Fibroblast of skin of right quadriceps (primary cell): ENCODE measurements at regions not wholly inside any gene's neighbourhood (a gene's known extent, or its start where the extent isn't known, plus 50 kb on each side); places are given as distances from the start of the nearest gene placed in this dataset.

ENCODE experiments used
- DNase-seq: peaks from one replicate; pipeline ENCODE4 v3.0.0-alpha.2; 2013

GRCh38 chr13:62997038-62997599, 1581.5 kb upstream of the PCDH20 start:
- no peak for DNase-seq

- no peak for DNase-seq
Measured at GRCh38 chr13:62973804-62974203, 1558.2 kb upstream of the PCDH20 start.

- no peak for DNase-seq
Measured at GRCh38 chr13:62964522-62964921, 1548.9 kb upstream of the PCDH20 start.

- DNase-seq: no peak
Measured at GRCh38 chr13:62960723-62961122, 1545.1 kb upstream of the PCDH20 start.

- DNase-seq: no peak
Measured at GRCh38 chr13:62933809-62934208, 1518.2 kb upstream of the PCDH20 start.

GRCh38 chr13:62932256-62932883, 1516.7 kb upstream of the PCDH20 start:
- DNase-seq: peak; percentile 47

GRCh38 chr13:62931853-62932252, 1516.2 kb upstream of the PCDH20 start:
- peak; percentile 79 for DNase-seq

GRCh38 chr13:62924395-62924794, 1508.7 kb upstream of the PCDH20 start:
- DNase-seq: no peak

GRCh38 chr13:62920159-62920558, 1504.5 kb upstream of the PCDH20 start:
- peak; percentile 35 for DNase-seq

GRCh38 chr13:62919491-62919890, 1503.8 kb upstream of the PCDH20 start:
- DNase-seq: no peak

- no peak for DNase-seq
Measured at GRCh38 chr13:62910541-62911060, 1495.0 kb upstream of the PCDH20 start.

- peak; percentile 2 for DNase-seq
Measured at GRCh38 chr13:62908321-62908720, 1492.7 kb upstream of the PCDH20 start.

GRCh38 chr13:62906896-62907295, 1491.2 kb upstream of the PCDH20 start:
- no peak for DNase-seq

- DNase-seq: no peak
Measured at GRCh38 chr13:62906469-62906868, 1490.8 kb upstream of the PCDH20 start.

- DNase-seq: no peak
Measured at GRCh38 chr13:62887046-62887445, 1471.4 kb upstream of the PCDH20 start.

GRCh38 chr13:62879071-62879470, 1463.4 kb upstream of the PCDH20 start:
- DNase-seq: peak; percentile 85

- no peak for DNase-seq
Measured at GRCh38 chr13:62875118-62875640, 1459.5 kb upstream of the PCDH20 start.

- no peak for DNase-seq
Measured at GRCh38 chr13:62850331-62850730, 1434.7 kb upstream of the PCDH20 start.

GRCh38 chr13:62847520-62847919, 1431.9 kb upstream of the PCDH20 start:
- no peak for DNase-seq

GRCh38 chr13:62846302-62846701, 1430.7 kb upstream of the PCDH20 start:
- peak; percentile 22 for DNase-seq

- DNase-seq: no peak
Measured at GRCh38 chr13:62839338-62839737, 1423.7 kb upstream of the PCDH20 start.

GRCh38 chr13:62838929-62839328, 1423.3 kb upstream of the PCDH20 start:
- DNase-seq: no peak

- DNase-seq: peak; percentile 29
Measured at GRCh38 chr13:62837895-62838294, 1422.2 kb upstream of the PCDH20 start.

- DNase-seq: no peak
Measured at GRCh38 chr13:62829486-62829885, 1413.8 kb upstream of the PCDH20 start.
